Progenitor cell of endocrine pancreas (in vitro differentiated cells): ENCODE measurements at regions not wholly inside any gene's neighbourhood (a gene's known extent, or its start where the extent isn't known, plus 50 kb on each side); places are given as distances from the start of the nearest gene placed in this dataset.

Source experiments
- DNase-seq: peaks from one replicate; pipeline ENCODE4 v3.0.0; 2021; ENCODE audit warnings: low spot score; ENCODE audit not compliant: unreplicated experiment
- H3K27ac Mint-ChIP-seq: 2 replicates; pipeline ENCODE4 v1.8.0; 2021; ENCODE audit warnings: mild to moderate bottlenecking, moderate library complexity, mixed read lengths
- H3K27me3 Mint-ChIP-seq: 2 replicates; pipeline ENCODE4 v1.8.0; 2021; ENCODE audit warnings: mixed read lengths
- H3K36me3 Mint-ChIP-seq: 2 replicates; pipeline ENCODE4 v1.8.0; 2022; ENCODE audit warnings: mixed read lengths; ENCODE audit not compliant: insufficient read depth
- H3K4me1 Mint-ChIP-seq: 2 replicates; pipeline ENCODE4 v1.8.0; 2021; ENCODE audit warnings: low read depth, mixed read lengths
- H3K4me3 Mint-ChIP-seq: 2 replicates; pipeline ENCODE4 v1.8.0; 2021; ENCODE audit warnings: low read depth, mild to moderate bottlenecking, moderate library complexity, mixed read lengths
- H3K9me3 Mint-ChIP-seq: 2 replicates; pipeline ENCODE4 v1.8.0; 2021; ENCODE audit warnings: low read depth, mixed read lengths
- TF ChIP-seq, protein P1 (sequence below): fragments of 200-600 bp; sonication (generic); IDR thresholded peaks from one replicate; pipeline ENCODE4 v1.5.0; 2021; ENCODE audit warnings: antibody characterized with exemption, mild to moderate bottlenecking; ENCODE audit not compliant: unreplicated experiment

DNA sequence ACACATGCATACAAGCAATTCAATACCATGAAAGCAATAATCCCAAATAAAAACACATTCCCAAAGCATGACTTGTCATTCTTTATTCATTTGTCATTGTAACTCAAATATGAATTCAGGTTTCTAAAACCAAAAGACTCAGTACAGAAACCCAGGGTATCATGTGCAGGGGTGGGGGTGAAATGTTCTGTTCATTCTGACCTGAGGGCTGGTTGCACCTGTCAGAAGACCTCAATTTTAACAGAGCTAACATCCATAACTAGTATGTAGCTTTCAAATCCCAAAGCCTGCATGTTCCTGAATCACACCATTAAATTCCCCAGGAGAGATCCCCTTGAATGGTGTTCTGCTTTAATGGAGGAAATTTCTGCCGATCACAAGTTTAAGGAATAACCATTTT is 738.7 kb downstream of the MCTP2 start:
- Mint-ChIP-seq H3K4me1 (peaks cover 2% of the 10 kb centered on the region), H3K27me3 (no peaks in the 10 kb centered on the region)

DNA sequence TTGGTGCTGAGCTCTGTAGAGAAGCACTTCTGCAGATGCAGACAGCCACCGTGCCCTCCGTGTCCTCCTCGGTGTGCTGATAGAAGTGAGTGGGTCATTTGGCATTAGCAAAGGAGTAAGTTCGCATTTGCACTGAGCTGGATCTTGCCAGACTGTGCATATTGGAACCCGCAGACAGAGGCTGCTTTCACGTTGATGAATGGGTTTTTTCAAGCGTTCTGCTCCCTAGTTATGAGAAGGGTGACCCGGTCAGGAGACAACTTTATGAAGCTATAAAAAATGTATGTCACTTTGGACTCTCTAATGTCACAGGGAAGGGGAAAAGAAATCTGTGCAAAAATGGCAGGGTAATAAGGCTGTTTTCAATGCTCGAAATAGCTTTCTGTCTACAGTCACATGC is 739.4 kb downstream of the MCTP2 start:
- Mint-ChIP-seq H3K9me3 (no peaks in the 10 kb centered on the region), H3K27ac (no peak overlapping the region), H3K27me3 (no peaks in the 10 kb centered on the region), H3K4me3 (no peak overlapping the region), H3K4me1 (peaks cover 2% of the 10 kb centered on the region), H3K36me3 (no peaks in the 10 kb centered on the region)
- TF ChIP-seq, protein P1, sequence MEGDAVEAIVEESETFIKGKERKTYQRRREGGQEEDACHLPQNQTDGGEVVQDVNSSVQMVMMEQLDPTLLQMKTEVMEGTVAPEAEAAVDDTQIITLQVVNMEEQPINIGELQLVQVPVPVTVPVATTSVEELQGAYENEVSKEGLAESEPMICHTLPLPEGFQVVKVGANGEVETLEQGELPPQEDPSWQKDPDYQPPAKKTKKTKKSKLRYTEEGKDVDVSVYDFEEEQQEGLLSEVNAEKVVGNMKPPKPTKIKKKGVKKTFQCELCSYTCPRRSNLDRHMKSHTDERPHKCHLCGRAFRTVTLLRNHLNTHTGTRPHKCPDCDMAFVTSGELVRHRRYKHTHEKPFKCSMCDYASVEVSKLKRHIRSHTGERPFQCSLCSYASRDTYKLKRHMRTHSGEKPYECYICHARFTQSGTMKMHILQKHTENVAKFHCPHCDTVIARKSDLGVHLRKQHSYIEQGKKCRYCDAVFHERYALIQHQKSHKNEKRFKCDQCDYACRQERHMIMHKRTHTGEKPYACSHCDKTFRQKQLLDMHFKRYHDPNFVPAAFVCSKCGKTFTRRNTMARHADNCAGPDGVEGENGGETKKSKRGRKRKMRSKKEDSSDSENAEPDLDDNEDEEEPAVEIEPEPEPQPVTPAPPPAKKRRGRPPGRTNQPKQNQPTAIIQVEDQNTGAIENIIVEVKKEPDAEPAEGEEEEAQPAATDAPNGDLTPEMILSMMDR, result no peak
- no peak for DNase-seq

More for the DNA sequence above, 738.7 kb downstream of the MCTP2 start:
- Mint-ChIP-seq H3K4me3 (no peak overlapping the region), H3K9me3 (no peaks in the 10 kb centered on the region), H3K36me3 (no peaks in the 10 kb centered on the region), H3K27ac (no peak overlapping the region)
- TF ChIP-seq, protein P1, result no peak
- no peak for DNase-seq

DNA sequence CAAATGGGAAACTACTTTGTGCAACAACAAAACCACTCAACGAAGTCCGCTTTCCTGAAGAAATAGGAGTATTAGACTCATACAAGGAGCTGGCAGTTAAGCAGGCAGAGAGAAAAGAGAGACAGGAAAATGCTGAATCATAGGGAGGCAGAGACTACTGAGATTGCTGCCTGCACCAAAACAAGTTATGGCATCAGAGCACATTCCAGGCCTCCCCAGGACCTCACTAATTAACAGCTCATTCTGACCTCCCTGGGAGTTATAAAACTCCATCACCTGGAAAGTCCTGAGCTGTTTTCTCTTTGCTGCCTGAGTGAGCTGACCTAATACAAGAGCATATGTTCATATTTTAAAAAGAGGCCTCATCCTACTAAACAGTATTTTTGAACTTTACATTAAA is 741.0 kb downstream of the MCTP2 start:
- no peaks in the 10 kb centered on the region for H3K27me3 Mint-ChIP-seq
- H3K9me3 Mint-ChIP-seq, result no peaks in the 10 kb centered on the region
- H3K4me3 Mint-ChIP-seq, result no peak overlapping the region
- H3K36me3 Mint-ChIP-seq, result no peaks in the 10 kb centered on the region
- no peak overlapping the region for H3K27ac Mint-ChIP-seq
- peaks cover 2% of the 10 kb centered on the region for H3K4me1 Mint-ChIP-seq
- TF ChIP-seq, protein P1, result no peak
- DNase-seq, result no peak

DNA sequence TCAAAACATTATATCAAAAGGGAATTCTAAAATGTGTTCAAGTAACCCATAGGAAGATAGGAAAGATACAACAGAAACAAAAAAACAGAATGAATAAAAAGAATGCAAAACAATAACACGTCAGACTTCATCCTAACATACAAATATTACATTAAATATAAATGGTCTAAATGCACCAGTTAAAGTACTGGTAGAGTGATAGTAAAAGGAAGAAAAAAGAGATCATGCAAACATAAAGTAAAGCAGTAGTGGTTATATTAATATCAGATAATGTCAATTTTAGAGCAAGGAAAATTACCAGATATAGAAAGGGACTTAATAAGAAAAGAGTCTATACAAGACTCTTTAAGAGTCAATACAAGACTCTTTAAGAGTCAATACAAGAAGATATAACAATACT is 755.7 kb downstream of the MCTP2 start:
- DNase-seq, result no peak
- Mint-ChIP-seq H3K9me3 (peaks cover 22% of the 10 kb centered on the region), H3K4me3 (no peak overlapping the region), H3K36me3 (peaks cover 3% of the 10 kb centered on the region), H3K4me1 (no peaks in the 10 kb centered on the region), H3K27ac (no peak overlapping the region), H3K27me3 (no peaks in the 10 kb centered on the region)
- TF ChIP-seq, protein P1, result no peak

DNA sequence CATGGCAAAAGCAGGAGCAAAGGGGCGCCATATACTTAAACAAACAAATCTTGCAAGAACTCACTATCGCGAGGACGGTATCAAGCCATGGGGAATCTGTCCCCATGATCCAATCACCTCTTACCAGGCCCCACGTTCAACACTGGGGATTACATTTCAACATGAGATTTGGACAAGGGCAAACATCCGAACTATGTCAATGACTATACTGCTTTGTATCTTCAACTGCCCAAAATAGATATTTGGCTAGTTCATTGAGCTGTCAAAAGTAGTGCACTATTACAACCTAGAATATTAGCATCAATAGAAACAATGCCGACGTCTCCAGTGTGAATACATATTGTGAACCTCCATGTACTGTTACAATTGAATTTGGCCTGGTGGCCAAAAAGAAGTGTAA is 760.4 kb downstream of the MCTP2 start:
- H3K27me3 Mint-ChIP-seq, result no peaks in the 10 kb centered on the region
- TF ChIP-seq, protein P1, result no peak

More for the DNA sequence above, 760.4 kb downstream of the MCTP2 start:
- Mint-ChIP-seq H3K9me3 (peaks cover 12% of the 10 kb centered on the region), H3K36me3 (peaks cover 1% of the 10 kb centered on the region), H3K4me1 (no peaks in the 10 kb centered on the region), H3K27ac (no peak overlapping the region), H3K4me3 (no peak overlapping the region)
- no peak for DNase-seq
